ENCODE measurements at regions not wholly inside any gene's neighbourhood (a gene's known extent, or its start where the extent isn't known, plus 50 kb on each side); places are given as distances from the start of the nearest gene placed in this dataset.

GRCh38 chr12:115457798-115458197, 773.8 kb upstream of the TBX3 start:
- TF ChIP-seq CTCF (IDR thresholded peaks at IDR 0.05) (no peak), ZNF302 (CRISPR knock-in tag; IDR thresholded peaks at IDR 0.05) (no peak), MAX (IDR thresholded peaks at IDR 0.05) (no peak), RNF2 (IDR thresholded peaks at IDR 0.05; ENCODE audit: borderline replicate concordance, low read depth) (no peak), EP300 (IDR thresholded peaks at IDR 0.05) (no peak), POLR2A (IDR thresholded peaks at IDR 0.05; ENCODE audit: low read length) (no peak), CBX2 (IDR thresholded peaks at IDR 0.05; ENCODE audit: borderline replicate concordance, low read depth) (no peak), HDAC2 (IDR thresholded peaks at IDR 0.05) (no peak), USF2 (IDR thresholded peaks at IDR 0.05) (no peak), HOXA7 (CRISPR knock-in tag; IDR thresholded peaks at IDR 0.05) (no peak), CEBPB (IDR thresholded peaks at IDR 0.05) (no peak), SREBF2 (IDR thresholded peaks at IDR 0.05) (no peak), JUNB (IDR thresholded peaks at IDR 0.05) (no peak), CHD2 (IDR thresholded peaks at IDR 0.05; ENCODE audit: low read length, partially characterized antibody) (no peak)

Data from A549 (cell line).